Skin epidermis (tissue), 12 donors: ENCODE measurements at regions not wholly inside any gene's neighbourhood (a gene's known extent, or its start where the extent isn't known, plus 50 kb on each side); places are given as distances from the start of the nearest gene placed in this dataset.
"Not testable (repeated sequence)": the region's sequence is repeated elsewhere in the genome, so short reads cannot be mapped to it uniquely, and the experiment has no call there.

Source experiments
- H3K27ac ChIP-seq, 21 experiments: fragments of 200-600 bp; sonication (generic) in 11 of 21; one replicate each; pipeline ENCODE4 v1.5.0; 2020; ENCODE audit warnings: mild to moderate bottlenecking in 3 of 21, inconsistent platforms in 2 of 21, moderate library complexity in 2 of 21
- H3K4me3 ChIP-seq, 7 experiments: fragments of 200-600 bp; sonication (generic) in 2 of 7; one replicate each; pipeline ENCODE4 v1.5.0; 2020; ENCODE audit warnings: inconsistent platforms in 2 of 7, mild to moderate bottlenecking in 2 of 7, moderate library complexity in 1 of 7

- Histone ChIP-seq H3K27ac (no peak overlapping the region), H3K4me3 (no peak overlapping the region)
Observed at GRCh38 chr7:85927226-85927625, 716.5 kb upstream of the GRM3 start.

- H3K27ac ChIP-seq: no peak overlapping the region
- H3K4me3 ChIP-seq: no peak overlapping the region
Observed at GRCh38 chr7:85924062-85924461, 719.6 kb upstream of the GRM3 start.

GRCh38 chr7:85916016-85916415 lies 727.7 kb upstream of the GRM3 start:
- Histone ChIP-seq H3K27ac (no peak overlapping the region), H3K4me3 (no peak overlapping the region)

- H3K27ac ChIP-seq: no peak overlapping the region
- H3K4me3 ChIP-seq: no peak overlapping the region
Observed at GRCh38 chr7:85914437-85914836, 727.6 kb upstream of the SEMA3D start.

GRCh38 chr7:85908051-85908450 lies 721.2 kb upstream of the SEMA3D start:
- H3K4me3 ChIP-seq: no peak overlapping the region
- H3K27ac ChIP-seq: no peak overlapping the region

- H3K4me3 ChIP-seq: no peak overlapping the region
- no peak overlapping the region for H3K27ac ChIP-seq
Observed at GRCh38 chr7:85897967-85898366, 711.1 kb upstream of the SEMA3D start.

- Histone ChIP-seq H3K27ac (no peak overlapping the region), H3K4me3 (no peak overlapping the region)
Observed at GRCh38 chr7:85896531-85896930, 709.7 kb upstream of the SEMA3D start.

GRCh38 chr7:85895835-85896234 lies 709.0 kb upstream of the SEMA3D start:
- Histone ChIP-seq H3K4me3 (no peak overlapping the region), H3K27ac (no peak overlapping the region)

GRCh38 chr7:85891900-85892299 lies 705.0 kb upstream of the SEMA3D start:
- not testable (repeated sequence) for H3K27ac ChIP-seq, H3K4me3 ChIP-seq

GRCh38 chr7:85890244-85890811 lies 703.5 kb upstream of the SEMA3D start:
- no peak overlapping the region for H3K27ac ChIP-seq
- H3K4me3 ChIP-seq: no peak overlapping the region

GRCh38 chr7:85887133-85887532 lies 700.3 kb upstream of the SEMA3D start:
- Histone ChIP-seq H3K4me3 (no peak overlapping the region), H3K27ac (no peak overlapping the region)

- no peak overlapping the region for H3K27ac ChIP-seq
- H3K4me3 ChIP-seq: no peak overlapping the region
Observed at GRCh38 chr7:85882335-85882734, 695.5 kb upstream of the SEMA3D start.

- no peak overlapping the region for H3K4me3 ChIP-seq
- no peak overlapping the region for H3K27ac ChIP-seq
Observed at GRCh38 chr7:85875398-85875797, 688.5 kb upstream of the SEMA3D start.

GRCh38 chr7:85866540-85866939 lies 679.7 kb upstream of the SEMA3D start:
- Histone ChIP-seq H3K27ac (no peak overlapping the region), H3K4me3 (no peak overlapping the region)

- H3K27ac ChIP-seq: no peak overlapping the region
- no peak overlapping the region for H3K4me3 ChIP-seq
Observed at GRCh38 chr7:85851571-85852193, 664.8 kb upstream of the SEMA3D start.

- Histone ChIP-seq H3K4me3 (no peak overlapping the region), H3K27ac (no peak overlapping the region)
Observed at GRCh38 chr7:85850381-85850780, 663.5 kb upstream of the SEMA3D start.

GRCh38 chr7:85840554-85840953 lies 653.7 kb upstream of the SEMA3D start:
- Histone ChIP-seq H3K4me3 (no peak overlapping the region), H3K27ac (no peak overlapping the region)

- Histone ChIP-seq H3K27ac (no peak overlapping the region), H3K4me3 (no peak overlapping the region)
Observed at GRCh38 chr7:85833066-85833465, 646.2 kb upstream of the SEMA3D start.

GRCh38 chr7:85830982-85831381 lies 644.1 kb upstream of the SEMA3D start:
- Histone ChIP-seq H3K27ac (no peak overlapping the region), H3K4me3 (no peak overlapping the region)

GRCh38 chr7:85829817-85830432 lies 643.1 kb upstream of the SEMA3D start:
- H3K27ac ChIP-seq: no peak overlapping the region
- H3K4me3 ChIP-seq: no peak overlapping the region

GRCh38 chr7:85829176-85829575 lies 642.3 kb upstream of the SEMA3D start:
- Histone ChIP-seq H3K4me3 (no peak overlapping the region), H3K27ac (no peak overlapping the region)

GRCh38 chr7:85828614-85829013 lies 641.8 kb upstream of the SEMA3D start:
- H3K27ac ChIP-seq: no peak overlapping the region

More at GRCh38 chr7:85828614-85829013, 641.8 kb upstream of the SEMA3D start:
- no peak overlapping the region for H3K4me3 ChIP-seq
